Smooth muscle cell (in vitro differentiated cells): ENCODE measurements at regions not wholly inside any gene's neighbourhood (a gene's known extent, or its start where the extent isn't known, plus 50 kb on each side); places are given as distances from the start of the nearest gene placed in this dataset.

Experiments
- DNase-seq: peaks from one replicate; lab custom pipeline; 2025; ENCODE audit not compliant: unreplicated experiment; lab: John Stamatoyannopoulos, UW
- H2AFZ ChIP-seq: fragments of 200-600 bp; sonication (generic); 2 replicates; pipeline ENCODE4 v1.6.0; 2016; ENCODE audit warnings: antibody characterized with exemption, low read depth, mild to moderate bottlenecking
- H3F3A ChIP-seq: fragments of 200-600 bp; sonication (generic); 2 replicates; pipeline ENCODE4 v1.6.0; 2017; ENCODE audit warnings: antibody characterized with exemption, low read depth
- H3K27ac ChIP-seq: fragments of 200-600 bp; sonication (generic); 2 replicates; pipeline ENCODE4 v1.5.1; 2016; ENCODE audit warnings: low read depth, mild to moderate bottlenecking
- H3K27me3 ChIP-seq: fragments of 200-600 bp; sonication (generic); 2 replicates; pipeline ENCODE4 v1.6.1; 2016; ENCODE audit warnings: low read depth, mild to moderate bottlenecking
- H3K36me3 ChIP-seq: fragments of 200-600 bp; sonication (generic); 2 replicates; pipeline ENCODE4 v1.5.1; 2016; ENCODE audit warnings: low read depth
- H3K4me1 ChIP-seq: fragments of 200-600 bp; sonication (generic); 2 replicates; pipeline ENCODE4 v1.5.1; 2016; ENCODE audit warnings: low read depth
- H3K4me2 ChIP-seq: fragments of 200-600 bp; sonication (generic); 2 replicates; pipeline ENCODE4 v1.6.0; 2016; ENCODE audit warnings: mild to moderate bottlenecking
- H3K4me3 ChIP-seq: fragments of 200-600 bp; sonication (generic); 2 replicates; pipeline ENCODE4 v1.5.1; 2016; ENCODE audit warnings: mild to moderate bottlenecking
- H3K79me2 ChIP-seq: fragments of 200-600 bp; sonication (generic); 2 replicates; pipeline ENCODE4 v1.6.0; 2016; ENCODE audit warnings: low read depth, mild to moderate bottlenecking
- H3K9ac ChIP-seq: fragments of 200-600 bp; sonication (generic); 2 replicates; pipeline ENCODE4 v1.6.0; 2016; ENCODE audit warnings: low read depth
- H3K9me3 ChIP-seq: fragments of 200-600 bp; sonication (generic); replicated peaks from 2 replicates; pipeline ENCODE4 v1.5.1; 2016; ENCODE audit warnings: low read depth
- H4K20me1 ChIP-seq: fragments of 200-600 bp; sonication (generic); 2 replicates; pipeline ENCODE4 v1.6.0; 2016; ENCODE audit warnings: low read depth
- CTCF ChIP-seq: fragments of 200-600 bp; sonication (generic); IDR thresholded peaks from 2 replicates; pipeline ENCODE4 v1.5.1; 2017; ENCODE audit warnings: borderline replicate concordance, mild to moderate bottlenecking, antibody characterized with exemption; ENCODE audit not compliant: insufficient read depth, poor library complexity, severe bottlenecking
- WGBS: methylation state at CpG from one replicate; pipeline ENCODE4 v1.1.7; 2016; ENCODE audit warnings: low lambda C conversion rate; 5-methylcytosine and 5-hydroxymethylcytosine counted together

GRCh38 chr21:18460979-18461378, 57.4 kb upstream of the TMPRSS15 start:
- Histone ChIP-seq H3K27ac (no peak overlapping the region), H3K9ac (no peak overlapping the region), H3K4me3 (no peak overlapping the region), H2AFZ (no peak overlapping the region), H3K4me2 (no peak overlapping the region), H3K27me3 (no peaks in the 10 kb centered on the region), H3K79me2 (no peaks in the 10 kb centered on the region), H3K9me3 (no peaks in the 10 kb centered on the region), H3F3A (no peaks in the 10 kb centered on the region), H4K20me1 (no peaks in the 10 kb centered on the region), H3K36me3 (no peaks in the 10 kb centered on the region), H3K4me1 (no peaks in the 10 kb centered on the region)
- WGBS = 74% methylated on average over 4 of the region's 4 CpGs
- DNase-seq = no peak
- no peak for TF ChIP-seq CTCF

GRCh38 chr21:18461743-18462142, 58.2 kb upstream of the TMPRSS15 start:
- no peaks in the 10 kb centered on the region for H4K20me1 ChIP-seq
- no peak overlapping the region for H3K4me3 ChIP-seq
- H2AFZ ChIP-seq = no peak overlapping the region
- no peaks in the 10 kb centered on the region for H3F3A ChIP-seq
- H3K79me2 ChIP-seq = no peaks in the 10 kb centered on the region
- H3K27me3 ChIP-seq = no peaks in the 10 kb centered on the region
- no peak for DNase-seq
- 86% methylated on average over 3 of the region's 3 CpGs for WGBS
- no peaks in the 10 kb centered on the region for H3K4me1 ChIP-seq
- H3K27ac ChIP-seq = no peak overlapping the region
- no peaks in the 10 kb centered on the region for H3K9me3 ChIP-seq
- H3K36me3 ChIP-seq = no peaks in the 10 kb centered on the region
- no peak overlapping the region for H3K9ac ChIP-seq
- no peak for TF ChIP-seq CTCF
- no peak overlapping the region for H3K4me2 ChIP-seq

GRCh38 chr21:18467715-18468114, 64.1 kb upstream of the TMPRSS15 start:
- H3F3A ChIP-seq = no peaks in the 10 kb centered on the region
- H3K27me3 ChIP-seq = no peaks in the 10 kb centered on the region
- no peak overlapping the region for H2AFZ ChIP-seq
- no peaks in the 10 kb centered on the region for H3K79me2 ChIP-seq
- TF ChIP-seq CTCF = no peak
- H3K27ac ChIP-seq = no peak overlapping the region
- H3K36me3 ChIP-seq = no peaks in the 10 kb centered on the region
- H3K9ac ChIP-seq = no peak overlapping the region
- H3K4me2 ChIP-seq = no peak overlapping the region
- DNase-seq = no peak
- H3K4me1 ChIP-seq = no peaks in the 10 kb centered on the region
- no peak overlapping the region for H3K4me3 ChIP-seq
- WGBS = 73% methylated on average over 2 of the region's 2 CpGs
- no peaks in the 10 kb centered on the region for H3K9me3 ChIP-seq
- no peaks in the 10 kb centered on the region for H4K20me1 ChIP-seq

GRCh38 chr21:18468790-18469189, 65.2 kb upstream of the TMPRSS15 start:
- 88% methylated on average over 6 of the region's 6 CpGs for WGBS
- Histone ChIP-seq H3K79me2 (no peaks in the 10 kb centered on the region), H3K9ac (no peak overlapping the region), H3K27me3 (no peaks in the 10 kb centered on the region), H3K4me2 (no peak overlapping the region), H2AFZ (no peak overlapping the region), H3K4me1 (no peaks in the 10 kb centered on the region), H3K27ac (no peak overlapping the region), H3K36me3 (no peaks in the 10 kb centered on the region), H4K20me1 (no peaks in the 10 kb centered on the region), H3F3A (no peaks in the 10 kb centered on the region), H3K9me3 (no peaks in the 10 kb centered on the region), H3K4me3 (peak overlapping the region; percentile 18)
- no peak for TF ChIP-seq CTCF
- no peak for DNase-seq
